ENCODE measurements at regions not wholly inside any gene's neighbourhood (a gene's known extent, or its start where the extent isn't known, plus 50 kb on each side); places are given as distances from the start of the nearest gene placed in this dataset.
A peak's percentile ranks its signal among the peaks of the same experiment; 100 is the strongest.

GRCh38 chr2:212686285-212686895 is 147.8 kb upstream of the ERBB4 start:
- DNase-seq = peak; percentile 72

DNA sequence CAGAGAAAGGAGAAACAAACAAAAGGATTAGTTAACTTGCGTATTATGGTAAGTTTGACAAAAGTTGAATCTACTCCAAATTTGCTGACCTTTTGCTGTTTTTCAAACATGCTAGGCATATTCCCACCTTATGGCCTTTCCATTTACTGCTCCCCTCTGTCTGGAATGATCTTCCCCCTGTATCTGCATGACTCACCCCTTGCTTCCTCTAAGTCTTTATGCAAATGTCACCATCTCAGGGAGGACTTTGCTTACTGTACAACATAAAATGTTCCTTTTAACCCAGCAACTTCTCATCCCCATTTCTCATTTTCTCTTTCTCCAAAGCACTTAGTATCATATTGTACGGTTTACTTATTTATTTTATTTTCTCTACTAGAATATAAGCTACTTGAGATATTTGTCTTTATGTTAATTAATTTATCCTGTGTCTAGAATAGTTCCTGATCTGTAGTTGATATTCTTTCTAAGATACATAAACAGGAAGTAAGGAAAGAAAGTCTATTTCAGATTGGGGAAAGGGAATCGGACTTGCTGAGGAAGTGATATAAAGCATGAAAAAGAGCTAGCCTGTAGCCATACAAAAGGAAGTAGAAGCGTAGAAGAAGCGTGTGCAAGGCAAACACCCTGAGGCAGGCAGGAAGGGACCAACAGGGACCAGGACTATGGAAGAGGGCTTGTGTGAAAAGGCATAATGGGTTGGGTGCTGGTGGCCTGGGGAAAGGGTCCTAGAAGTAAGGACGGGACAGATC is 144.9 kb upstream of the ERBB4 start:
- no peak for DNase-seq

GRCh38 chr2:212682937-212683336 is 144.3 kb upstream of the ERBB4 start:
- no peak for DNase-seq

- DNase-seq = no peak
Observed at GRCh38 chr2:212677466-212677865, 138.9 kb upstream of the ERBB4 start.

GRCh38 chr2:212672186-212672585 is 133.6 kb upstream of the ERBB4 start:
- no peak for DNase-seq

DNA sequence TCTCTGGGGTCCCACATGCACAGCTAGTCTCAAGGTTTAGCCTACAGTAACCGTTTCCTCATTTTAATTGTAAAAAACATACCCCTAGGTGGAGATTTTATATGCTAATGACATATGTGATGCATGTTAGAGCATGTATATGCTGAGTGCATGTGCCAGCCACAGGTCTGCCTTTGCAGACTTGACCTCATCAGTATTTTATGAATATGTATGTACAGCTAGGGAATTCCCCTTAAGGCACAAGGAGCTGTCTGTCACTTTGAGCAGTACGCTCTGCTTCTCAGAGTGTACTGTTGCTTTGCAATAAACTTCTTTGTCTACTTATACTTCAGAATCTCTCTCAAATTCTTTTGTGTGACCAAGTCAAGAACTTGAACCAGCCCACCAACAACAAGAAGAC is 131.2 kb upstream of the ERBB4 start:
- no peak for DNase-seq

GRCh38 chr2:212667751-212668316 is 129.2 kb upstream of the ERBB4 start:
- no peak for DNase-seq

GRCh38 chr2:212665948-212666347 is 127.3 kb upstream of the ERBB4 start:
- no peak for DNase-seq

GRCh38 chr2:212659441-212659840 is 120.8 kb upstream of the ERBB4 start:
- no peak for DNase-seq

- no peak for DNase-seq
Observed at GRCh38 chr2:212649646-212650045, 111.0 kb upstream of the ERBB4 start.

GRCh38 chr2:212646698-212647366 is 108.2 kb upstream of the ERBB4 start:
- peak; percentile 57 for DNase-seq

- no peak for DNase-seq
Observed at GRCh38 chr2:212644195-212644837, 105.7 kb upstream of the ERBB4 start.

GRCh38 chr2:212640428-212640827 is 101.8 kb upstream of the ERBB4 start:
- DNase-seq = no peak

GRCh38 chr2:212638694-212639093 is 100.1 kb upstream of the ERBB4 start:
- no peak for DNase-seq

DNA sequence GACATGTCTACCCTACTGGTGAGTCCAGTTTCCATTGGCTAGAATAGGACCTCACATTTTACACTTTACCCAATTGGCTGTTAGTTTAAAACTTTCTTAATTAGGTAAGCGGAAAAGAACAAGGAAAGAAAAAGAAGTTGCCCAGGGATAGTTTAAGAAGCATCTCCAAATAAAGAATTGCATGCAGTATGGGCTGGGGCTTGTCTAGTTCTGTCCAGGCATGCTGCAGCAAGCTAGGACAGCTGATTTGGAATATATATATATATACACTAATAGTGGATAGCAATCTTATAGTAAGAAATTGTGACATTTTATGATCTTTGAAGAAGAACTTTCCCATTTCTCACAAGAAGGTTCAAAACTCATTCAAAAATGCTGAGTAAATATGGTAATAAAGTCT is 90.0 kb upstream of the ERBB4 start:
- DNase-seq = no peak

DNA sequence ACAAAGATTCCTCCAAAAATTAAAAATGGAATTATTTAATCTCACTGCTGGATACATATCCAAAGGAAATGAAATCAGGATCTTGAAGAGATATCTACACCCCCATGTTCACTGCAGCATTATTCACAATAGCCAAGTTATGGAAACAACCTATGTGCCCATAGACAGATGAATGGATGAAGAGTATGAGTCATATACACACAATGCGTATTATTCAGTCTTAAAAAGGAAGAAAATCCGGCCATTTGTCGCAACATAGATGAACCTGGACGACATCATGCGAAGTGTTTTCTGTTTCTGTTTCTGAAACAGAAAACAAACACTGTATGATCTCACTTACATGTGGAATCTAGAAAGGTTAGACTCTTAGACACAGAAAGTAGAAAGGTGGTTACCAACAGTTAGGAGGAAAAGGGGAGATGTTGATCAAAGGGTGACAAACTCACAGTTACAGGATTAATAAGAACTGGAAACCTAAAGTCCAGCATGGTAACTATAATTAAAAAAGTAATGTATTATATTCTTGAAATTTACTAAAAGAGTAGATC is 87.8 kb upstream of the ERBB4 start:
- DNase-seq = no peak

- no peak for DNase-seq
Observed at GRCh38 chr2:212619954-212620353, 81.4 kb upstream of the ERBB4 start.

- no peak for DNase-seq
Observed at GRCh38 chr2:212618636-212619035, 80.0 kb upstream of the ERBB4 start.

GRCh38 chr2:212610872-212611425 is 72.3 kb upstream of the ERBB4 start:
- DNase-seq = no peak

DNA sequence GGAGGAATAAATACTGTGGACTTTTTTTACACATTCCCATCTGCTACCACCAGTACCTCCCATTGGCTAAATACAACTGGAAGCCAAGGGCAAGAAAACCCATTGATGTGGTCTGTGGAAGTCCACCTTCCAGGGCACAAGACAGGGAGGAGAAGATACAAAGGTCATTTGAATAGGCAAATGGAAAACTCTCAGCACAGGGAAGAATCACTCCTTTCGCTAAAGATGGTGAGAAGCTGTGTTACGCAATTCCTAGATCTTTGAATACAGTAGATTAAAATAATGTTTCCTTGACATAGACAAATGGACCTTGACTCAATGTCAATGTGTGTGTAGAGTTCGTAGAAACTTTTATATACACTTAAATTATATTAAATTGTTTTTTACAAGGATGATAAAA is 70.9 kb upstream of the ERBB4 start:
- no peak for DNase-seq

DNA sequence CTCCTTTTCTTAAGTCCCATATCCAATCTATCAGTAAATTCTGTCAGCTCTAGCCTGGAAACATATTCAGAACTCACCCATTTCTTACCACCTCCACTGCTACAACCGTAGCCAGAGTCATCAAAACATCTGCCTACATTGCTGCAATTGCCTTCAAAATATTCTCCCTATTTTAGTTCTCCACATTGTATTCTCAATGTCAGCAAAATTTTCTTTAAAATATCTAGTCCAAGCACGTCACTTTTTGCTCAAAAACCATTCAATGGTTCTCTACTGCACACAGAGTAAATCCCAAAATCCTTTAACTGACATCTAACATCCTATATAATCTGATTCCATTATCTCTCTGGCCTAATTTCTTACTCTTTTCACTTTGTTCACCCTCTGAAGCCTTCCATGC is 68.5 kb upstream of the ERBB4 start:
- DNase-seq = no peak

GRCh38 chr2:212606232-212606631 is 67.6 kb upstream of the ERBB4 start:
- no peak for DNase-seq

- DNase-seq = no peak
Observed at GRCh38 chr2:212596688-212597087, 58.1 kb upstream of the ERBB4 start.

Data from kidney glomerular epithelial cell (primary cell).